ENCODE measurements at regions not wholly inside any gene's neighbourhood (a gene's known extent, or its start where the extent isn't known, plus 50 kb on each side); places are given as distances from the start of the nearest gene placed in this dataset.

- no peak for DNase-seq (ENCODE audit: low read depth)
- no peak overlapping the region for H3K4me3 ChIP-seq (ENCODE audit: low read depth, low read length)
- TF ChIP-seq CTCF (IDR thresholded peaks at IDR 0.05; ENCODE audit: insufficient read depth, low read depth, low read length), result no peak
Observed at GRCh38 chr5:148723143-148723542, 68.8 kb upstream of the HTR4 start.

GRCh38 chr5:148725675-148726074 lies 71.3 kb upstream of the HTR4 start:
- no peak for TF ChIP-seq CTCF (IDR thresholded peaks at IDR 0.05; ENCODE audit: insufficient read depth, low read depth, low read length)
- H3K4me3 ChIP-seq (ENCODE audit: low read depth, low read length), result no peak overlapping the region
- DNase-seq (ENCODE audit: low read depth), result no peak

- peak; percentile 10 for TF ChIP-seq CTCF (IDR thresholded peaks at IDR 0.05; ENCODE audit: insufficient read depth, low read depth, low read length)
- H3K4me3 ChIP-seq (ENCODE audit: low read depth, low read length), result no peak overlapping the region
- no peak for DNase-seq (ENCODE audit: low read depth)
Observed at GRCh38 chr5:148729182-148729581, 74.9 kb upstream of the HTR4 start.

- DNase-seq (ENCODE audit: low read depth), result no peak
- no peak for TF ChIP-seq CTCF (IDR thresholded peaks at IDR 0.05; ENCODE audit: insufficient read depth, low read depth, low read length)
- no peak overlapping the region for H3K4me3 ChIP-seq (ENCODE audit: low read depth, low read length)
Observed at GRCh38 chr5:148730270-148730669, 75.9 kb upstream of the HTR4 start.

GRCh38 chr5:148730942-148731898 lies 76.9 kb upstream of the HTR4 start:
- peak; percentile 69 for TF ChIP-seq CTCF (IDR thresholded peaks at IDR 0.05; ENCODE audit: insufficient read depth, low read depth, low read length)
- no peak overlapping the region for H3K4me3 ChIP-seq (ENCODE audit: low read depth, low read length)
- peak; percentile 86 for DNase-seq (ENCODE audit: low read depth)

- no peak overlapping the region for H3K4me3 ChIP-seq (ENCODE audit: low read depth, low read length)
- TF ChIP-seq CTCF (IDR thresholded peaks at IDR 0.05; ENCODE audit: insufficient read depth, low read depth, low read length), result no peak
- no peak for DNase-seq (ENCODE audit: low read depth)
Observed at GRCh38 chr5:148732692-148733091, 78.4 kb upstream of the HTR4 start.
